H9 (cell line): ENCODE measurements at regions not wholly inside any gene's neighbourhood (a gene's known extent, or its start where the extent isn't known, plus 50 kb on each side); places are given as distances from the start of the nearest gene placed in this dataset.

ENCODE experiments used
- DNase-seq: peaks from one replicate; pipeline ENCODE4 v3.0.0-alpha.2; 2017
- H2AFZ ChIP-seq: one replicate; pipeline ENCODE4 v1.6.1; 2013; ENCODE audit warnings: mild to moderate bottlenecking, low read length, control low read depth, moderate library complexity
- H2AK5ac ChIP-seq: 2 replicates; pipeline ENCODE4 v1.6.1; 2013; ENCODE audit warnings: low read length, control low read depth, mixed read lengths; ENCODE audit not compliant: insufficient read length
- H2BK120ac ChIP-seq: one replicate; pipeline ENCODE4 v1.6.1; 2013; ENCODE audit warnings: low read depth, mild to moderate bottlenecking, low read length, control low read depth, inconsistent platforms; ENCODE audit not compliant: poor library complexity, severe bottlenecking
- H2BK12ac ChIP-seq: 2 replicates; pipeline ENCODE4 v1.6.1; 2013; ENCODE audit warnings: low read length, control low read depth, mixed read lengths, low read depth; ENCODE audit not compliant: insufficient read length
- H2BK15ac ChIP-seq: 2 replicates; pipeline ENCODE4 v1.6.1; 2013; ENCODE audit warnings: low read depth, low read length, control low read depth
- H2BK20ac ChIP-seq: one replicate; pipeline ENCODE4 v1.6.1; 2013; ENCODE audit warnings: low read depth, mild to moderate bottlenecking, low read length, control low read depth, inconsistent platforms; ENCODE audit not compliant: poor library complexity, severe bottlenecking
- H2BK5ac ChIP-seq: 2 replicates; pipeline ENCODE4 v1.6.1; 2013; ENCODE audit warnings: low read length, control low read depth, mixed read lengths; ENCODE audit not compliant: insufficient read length
- H3K14ac ChIP-seq: 2 replicates; pipeline ENCODE4 v1.6.1; 2013; ENCODE audit warnings: low read length, control low read depth; ENCODE audit not compliant: insufficient read depth
- H3K18ac ChIP-seq: 2 replicates; pipeline ENCODE4 v1.6.1; 2013; ENCODE audit warnings: low read depth, mild to moderate bottlenecking, mixed read lengths, low read length, control low read depth; ENCODE audit not compliant: insufficient read length
- H3K23ac ChIP-seq: 2 replicates; pipeline ENCODE4 v1.6.1; 2013; ENCODE audit warnings: low read length, control low read depth, mixed read lengths, low read depth; ENCODE audit not compliant: insufficient read length
- H3K23me2 ChIP-seq: 2 replicates; pipeline ENCODE4 v1.6.1; 2013; ENCODE audit warnings: low read depth, mild to moderate bottlenecking, mixed read lengths, low read length, control low read depth; ENCODE audit not compliant: insufficient read length, poor library complexity, severe bottlenecking
- H3K27ac ChIP-seq: 2 replicates; pipeline ENCODE4 v1.5.1; 2013; ENCODE audit warnings: low read length, control low read depth, mixed read lengths, low read depth; ENCODE audit not compliant: insufficient read length
- H3K27me3 ChIP-seq: 2 replicates; pipeline ENCODE4 v1.6.1; 2013; ENCODE audit warnings: low read length, control low read depth, inconsistent platforms; ENCODE audit not compliant: insufficient read depth
- H3K4ac ChIP-seq: 2 replicates; pipeline ENCODE4 v1.6.1; 2013; ENCODE audit warnings: low read depth, mild to moderate bottlenecking, control low read depth, inconsistent platforms, low read length, moderate library complexity
- H3K4me1 ChIP-seq: 2 replicates; pipeline ENCODE4 v1.6.1; 2013; ENCODE audit warnings: low read length, control low read depth, inconsistent platforms; ENCODE audit not compliant: insufficient read depth
- H3K4me2 ChIP-seq: 2 replicates; pipeline ENCODE4 v1.6.1; 2013; ENCODE audit warnings: low read length, control low read depth, mixed read lengths; ENCODE audit not compliant: insufficient read length, insufficient read depth
- H3K56ac ChIP-seq: 2 replicates; pipeline ENCODE4 v1.6.1; 2013; ENCODE audit warnings: low read depth, mild to moderate bottlenecking, mixed read lengths, low read length, control low read depth; ENCODE audit not compliant: insufficient read length
- H3K79me1 ChIP-seq: 2 replicates; pipeline ENCODE4 v1.6.1; 2013; ENCODE audit warnings: low read depth, mild to moderate bottlenecking, moderate library complexity, low read length, control low read depth, inconsistent platforms; ENCODE audit not compliant: insufficient read depth, poor library complexity, severe bottlenecking
- H3K79me2 ChIP-seq: 2 replicates; pipeline ENCODE4 v1.6.1; 2013; ENCODE audit warnings: low read length, control low read depth, inconsistent platforms; ENCODE audit not compliant: insufficient read depth
- H3K9ac ChIP-seq: 2 replicates; pipeline ENCODE4 v1.6.1; 2013; ENCODE audit warnings: low read length, control low read depth, mixed read lengths; ENCODE audit not compliant: insufficient read length; ENCODE audit errors: extremely low read depth
- H3K9me3 ChIP-seq: one replicate; pipeline ENCODE4 v1.6.1; 2013; ENCODE audit warnings: low read depth, low read length, inconsistent platforms; ENCODE audit not compliant: control insufficient read depth
- H3T11ph ChIP-seq: one replicate; pipeline ENCODE4 v1.6.1; 2013; ENCODE audit warnings: mild to moderate bottlenecking, low read length, control low read depth, inconsistent platforms
- H4K20me1 ChIP-seq: one replicate; pipeline ENCODE4 v1.6.1; 2013; ENCODE audit not compliant: control insufficient read depth, insufficient read length, insufficient read depth
- H4K5ac ChIP-seq: 2 replicates; pipeline ENCODE4 v1.6.1; 2013; ENCODE audit warnings: low read depth, mild to moderate bottlenecking, mixed read lengths, low read length, control low read depth; ENCODE audit not compliant: insufficient read length
- H4K8ac ChIP-seq: replicated peaks from 2 replicates; pipeline ENCODE4 v1.6.1; 2013; ENCODE audit warnings: low read length, control low read depth, mixed read lengths, low read depth; ENCODE audit not compliant: insufficient read length
- H4K91ac ChIP-seq: 2 replicates; pipeline ENCODE4 v1.6.1; 2013; ENCODE audit warnings: low read depth, mild to moderate bottlenecking, moderate library complexity, mixed read lengths, low read length, control low read depth; ENCODE audit not compliant: insufficient read length
- H3K27ac Mint-ChIP-seq, 3 experiments: 2 replicates in 2 of 3; 3 replicates in 1 of 3; pipeline ENCODE4 v1.8.0; 2020 to 2021; ENCODE audit warnings: mixed read lengths in 3 of 3, mild to moderate bottlenecking in 1 of 3, moderate library complexity in 1 of 3
- H3K27me3 Mint-ChIP-seq: 2 replicates; pipeline ENCODE4 v1.8.0; 2021; ENCODE audit warnings: low read depth, mild to moderate bottlenecking, moderate library complexity, mixed read lengths
- H3K36me3 Mint-ChIP-seq, 3 experiments: 2 replicates in 2 of 3; 3 replicates in 1 of 3; pipeline ENCODE4 v1.8.0; 2020 to 2021; ENCODE audit warnings: low read depth in 3 of 3, mixed read lengths in 3 of 3; ENCODE audit not compliant: insufficient read depth in 1 of 3
- H3K4me1 Mint-ChIP-seq, 2 experiments: 2 replicates each; pipeline ENCODE4 v1.8.0; 2020; ENCODE audit warnings: mixed read lengths in 2 of 2
- H3K4me3 Mint-ChIP-seq, 2 experiments: 2 replicates in 1 of 2; 3 replicates in 1 of 2; pipeline ENCODE4 v1.8.0; 2020 to 2021; ENCODE audit warnings: mild to moderate bottlenecking in 2 of 2, mixed read lengths in 2 of 2, moderate library complexity in 1 of 2
- H3K9me3 Mint-ChIP-seq, 2 experiments: 2 replicates in 1 of 2; 3 replicates in 1 of 2; pipeline ENCODE4 v1.8.0; 2020; ENCODE audit warnings: mild to moderate bottlenecking in 2 of 2, mixed read lengths in 2 of 2, moderate library complexity in 1 of 2
- CTCF ChIP-seq: fragments of 200-600 bp; sonication (generic); conservative IDR thresholded peaks from 3 replicates; pipeline ENCODE4 v1.8.0; 2021; ENCODE audit warnings: antibody characterized with exemption, mild to moderate bottlenecking

- no peak overlapping the region for H4K91ac ChIP-seq
- H3K36me3 Mint-ChIP-seq, result peaks cover 0 to 11% (median 4%) of the 10 kb centered on the region in 3 experiments; a peak in 2 of 7 replicates
Observed at GRCh38 chr6:140697585-140697984, 1323.1 kb upstream of the CITED2 start.

More at GRCh38 chr6:140697585-140697984, 1323.1 kb upstream of the CITED2 start:
- Histone ChIP-seq H3K4me1 (no peaks in the 10 kb centered on the region), H3K23ac (no peak overlapping the region), H2BK120ac (no peak overlapping the region), H3T11ph (no peak overlapping the region), H2BK15ac (no peak overlapping the region), H3K9ac (no peak overlapping the region), H2AFZ (no peak overlapping the region), H3K14ac (no peak overlapping the region), H3K9me3 (no peaks in the 10 kb centered on the region), H3K4me2 (no peak overlapping the region), H3K23me2 (no peaks in the 10 kb centered on the region), H4K8ac (no peak overlapping the region), H3K56ac (no peak overlapping the region), H4K20me1 (no peaks in the 10 kb centered on the region), H2BK20ac (no peak overlapping the region), H3K27ac (no peak overlapping the region), H3K4ac (no peak overlapping the region), H2BK5ac (no peak overlapping the region), H3K79me2 (no peaks in the 10 kb centered on the region), H4K5ac (no peak overlapping the region), H3K18ac (no peak overlapping the region), H2AK5ac (no peak overlapping the region), H3K79me1 (no peaks in the 10 kb centered on the region), H2BK12ac (no peak overlapping the region), H3K27me3 (no peaks in the 10 kb centered on the region)
- Mint-ChIP-seq H3K27me3 (no peaks in the 10 kb centered on the region), H3K4me1 (no peaks in the 10 kb centered on the region), H3K27ac (no peak overlapping the region), H3K9me3 (peaks cover 2 to 20% of the 10 kb centered on the region in 2 experiments), H3K4me3 (no peak overlapping the region)
- no peak for DNase-seq
- no peak for TF ChIP-seq CTCF
